Esophagus muscularis mucosa (tissue), 4 donors: ENCODE measurements at regions not wholly inside any gene's neighbourhood (a gene's known extent, or its start where the extent isn't known, plus 50 kb on each side); places are given as distances from the start of the nearest gene placed in this dataset.

Source experiments
- EP300 ChIP-seq: sonication (generic); formaldehyde crosslinking; IDR thresholded peaks from one replicate; pipeline ENCODE4 v1.6.1; 2017; ENCODE audit warnings: antibody characterized with exemption
- POLR2A ChIP-seq: fragments of 450-650 bp; IDR thresholded peaks from one replicate; pipeline ENCODE4 v1.6.1; 2017; ENCODE audit warnings: antibody characterized with exemption, moderate library complexity, mild to moderate bottlenecking, low read depth
- TF ChIP-seq, protein P1 (sequence below), 3 experiments: fragments of 200-600 bp in 2 of 3; fragments of 450-650 bp in 1 of 3; sonication (generic) in 2 of 3; IDR thresholded peaks; one replicate each; pipeline ENCODE4 v1.5.1; 2017 to 2019; ENCODE audit warnings: antibody characterized with exemption in 3 of 3, mild to moderate bottlenecking in 2 of 3, moderate library complexity in 1 of 3

DNA sequence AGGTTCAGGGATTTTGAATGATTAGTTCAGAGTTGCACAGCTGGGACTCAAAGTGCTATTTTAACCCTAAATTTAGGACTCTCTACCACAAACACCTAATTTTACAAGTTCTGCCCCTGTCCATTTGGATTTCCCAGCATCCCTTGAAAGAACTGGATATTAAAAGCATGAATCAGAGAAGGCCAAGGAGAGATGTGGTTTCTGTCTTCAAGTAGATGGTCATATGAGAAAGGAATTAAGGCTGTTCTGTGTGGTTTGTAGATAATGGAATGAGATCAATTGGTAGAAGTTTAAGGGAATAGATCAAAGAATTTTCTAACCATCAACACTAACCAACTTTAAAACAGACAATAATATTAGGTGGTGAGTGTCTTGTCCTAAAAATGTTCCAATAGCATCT, 106.4 kb upstream of the TENM4 start:
- TF ChIP-seq, protein P1, sequence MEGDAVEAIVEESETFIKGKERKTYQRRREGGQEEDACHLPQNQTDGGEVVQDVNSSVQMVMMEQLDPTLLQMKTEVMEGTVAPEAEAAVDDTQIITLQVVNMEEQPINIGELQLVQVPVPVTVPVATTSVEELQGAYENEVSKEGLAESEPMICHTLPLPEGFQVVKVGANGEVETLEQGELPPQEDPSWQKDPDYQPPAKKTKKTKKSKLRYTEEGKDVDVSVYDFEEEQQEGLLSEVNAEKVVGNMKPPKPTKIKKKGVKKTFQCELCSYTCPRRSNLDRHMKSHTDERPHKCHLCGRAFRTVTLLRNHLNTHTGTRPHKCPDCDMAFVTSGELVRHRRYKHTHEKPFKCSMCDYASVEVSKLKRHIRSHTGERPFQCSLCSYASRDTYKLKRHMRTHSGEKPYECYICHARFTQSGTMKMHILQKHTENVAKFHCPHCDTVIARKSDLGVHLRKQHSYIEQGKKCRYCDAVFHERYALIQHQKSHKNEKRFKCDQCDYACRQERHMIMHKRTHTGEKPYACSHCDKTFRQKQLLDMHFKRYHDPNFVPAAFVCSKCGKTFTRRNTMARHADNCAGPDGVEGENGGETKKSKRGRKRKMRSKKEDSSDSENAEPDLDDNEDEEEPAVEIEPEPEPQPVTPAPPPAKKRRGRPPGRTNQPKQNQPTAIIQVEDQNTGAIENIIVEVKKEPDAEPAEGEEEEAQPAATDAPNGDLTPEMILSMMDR (IDR thresholded peaks at IDR 0.05): no peak
- TF ChIP-seq POLR2A (no peak), EP300 (no peak)
